ENCODE measurements at regions not wholly inside any gene's neighbourhood (a gene's known extent, or its start where the extent isn't known, plus 50 kb on each side); places are given as distances from the start of the nearest gene placed in this dataset.

- TF ChIP-seq POLR2A (IDR thresholded peaks at IDR 0.05; ENCODE audit: low read depth, low read length) (no peak), POLR2AphosphoS5 (IDR thresholded peaks at IDR 0.05; ENCODE audit: low read depth, low read length) (no peak), TAF1 (IDR thresholded peaks at IDR 0.05; ENCODE audit: low read depth, low read length) (no peak)
Observed at GRCh38 chr2:153408710-153409385, 69.7 kb downstream of the RPRM start.
